VCaP (cell line): ENCODE measurements at regions not wholly inside any gene's neighbourhood (a gene's known extent, or its start where the extent isn't known, plus 50 kb on each side); places are given as distances from the start of the nearest gene placed in this dataset.

ENCODE experiments used
- H3K27ac ChIP-seq: fragments of 450-650 bp; 2 replicates; pipeline ENCODE4 v1.5.1; 2017
- CTCF ChIP-seq: fragments of 450-650 bp; conservative IDR thresholded peaks from 2 replicates; pipeline ENCODE4 v1.5.1; 2017; ENCODE audit warnings: mild to moderate bottlenecking, moderate library complexity

GRCh38 chr2:5051300-5051699 lies 640.9 kb upstream of the SOX11 start:
- TF ChIP-seq CTCF, result no peak
- H3K27ac ChIP-seq, result no peak overlapping the region

GRCh38 chr2:5052905-5053304 lies 639.3 kb upstream of the SOX11 start:
- no peak for TF ChIP-seq CTCF
- no peak overlapping the region for H3K27ac ChIP-seq

GRCh38 chr2:5057891-5058351 lies 634.3 kb upstream of the SOX11 start:
- peak overlapping the region; percentile 9; the same call in 1 of the 2 replicates for H3K27ac ChIP-seq
- no peak for TF ChIP-seq CTCF

GRCh38 chr2:5060956-5061355 lies 631.2 kb upstream of the SOX11 start:
- no peak overlapping the region for H3K27ac ChIP-seq
- no peak for TF ChIP-seq CTCF

GRCh38 chr2:5064687-5065086 lies 627.5 kb upstream of the SOX11 start:
- H3K27ac ChIP-seq, result no peak overlapping the region

GRCh38 chr2:5067816-5068215 lies 624.4 kb upstream of the SOX11 start:
- no peak overlapping the region for H3K27ac ChIP-seq
- no peak for TF ChIP-seq CTCF

More at GRCh38 chr2:5064687-5065086, 627.5 kb upstream of the SOX11 start:
- no peak for TF ChIP-seq CTCF

- no peak overlapping the region for H3K27ac ChIP-seq
- no peak for TF ChIP-seq CTCF
Observed at GRCh38 chr2:5070257-5070656, 621.9 kb upstream of the SOX11 start.
